ENCODE measurements at regions not wholly inside any gene's neighbourhood (a gene's known extent, or its start where the extent isn't known, plus 50 kb on each side); places are given as distances from the start of the nearest gene placed in this dataset.

DNA sequence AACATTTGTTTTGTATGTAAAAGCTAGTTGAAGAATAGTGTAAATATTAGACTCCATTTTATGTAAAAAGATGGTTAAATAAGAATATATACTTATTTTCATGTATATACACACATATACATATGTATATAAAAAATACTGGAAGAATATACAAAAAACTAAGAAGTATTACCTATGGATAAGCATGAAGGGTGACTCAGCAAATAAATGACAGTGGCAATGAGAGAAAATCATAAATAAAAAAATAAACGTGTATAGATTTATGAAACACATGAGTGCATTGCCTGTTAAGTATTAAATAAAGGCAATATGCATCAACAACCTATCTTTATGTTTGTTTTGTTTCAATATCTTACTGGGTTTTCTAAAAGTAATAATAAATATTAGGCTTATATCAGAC is 435.3 kb downstream of the CYLC2 start:
- 0% methylated on average over 1 of the region's 1 CpG for WGBS (ENCODE audit: insufficient coverage, low coverage, missing lambda C conversion rate)
- Histone ChIP-seq H2AFZ (ENCODE audit: low read depth, low read length) (no peak overlapping the region), H3K4me1 (replicated peaks in 1 of 2; ENCODE audit: control insufficient read depth in 2 of 2, insufficient read depth in 2 of 2, low read length in 2 of 2) (no peaks in the 10 kb centered on the region), H3K9ac (ENCODE audit: insufficient read depth in 1 of 2, low read depth in 2 of 2, low read length in 2 of 2) (no peak overlapping the region), H3K9me1 (ENCODE audit: control insufficient read depth, insufficient read depth, low read length) (no peaks in the 10 kb centered on the region), H3K36me3 (ENCODE audit: control insufficient read depth, insufficient read depth, low read length) (no peaks in the 10 kb centered on the region), H3K27ac (ENCODE audit: extremely low read depth, low read depth, low read length) (no peak overlapping the region), H3K4me2 (ENCODE audit: insufficient read depth, low read length) (no peak overlapping the region), H3K79me2 (ENCODE audit: control insufficient read depth, insufficient read depth, low read length) (no peaks in the 10 kb centered on the region), H4K20me1 (replicated peaks; ENCODE audit: control insufficient read depth, insufficient read depth, low read length) (no peaks in the 10 kb centered on the region), H3K4me3 (no peak overlapping the region), H3K27me3 (ENCODE audit: control insufficient read depth in 2 of 2, insufficient read depth in 2 of 2, low read length in 2 of 2) (no peaks in the 10 kb centered on the region), H3K9me3 (replicated peaks; ENCODE audit: control insufficient read depth, insufficient read depth, low read depth, low read length) (no peaks in the 10 kb centered on the region)
- TF ChIP-seq ZFP30 (CRISPR knock-in tag; IDR thresholded peaks at IDR 0.05; ENCODE audit: borderline replicate concordance) (no peak), SMARCE1 (IDR thresholded peaks at IDR 0.05) (no peak), MAFK (IDR thresholded peaks at IDR 0.05; ENCODE audit: low read length) (peak; percentile 35; the same call in 1 of the 2 replicates), MAFG (tag; conservative IDR thresholded peaks at IDR 0.05) (peak; percentile 57; the same call in 1 of the 2 replicates), NFE2 (IDR thresholded peaks at IDR 0.05; ENCODE audit: low read depth) (0 out of 2 replicates have a peak, but pooled peaks have one; percentile 33), NFE2L1 (tag; IDR thresholded peaks at IDR 0.05; ENCODE audit: borderline replicate concordance, low read depth) (peak; percentile 49; the same call in 1 of the 2 replicates), MAFF (IDR thresholded peaks at IDR 0.05; ENCODE audit: low read length) (peak; percentile 35; the same call in 1 of the 2 replicates), ZNF316 (IDR thresholded peaks at IDR 0.05) (peak; percentile 19; the same call in 1 of the 2 replicates), SREBF2 (CRISPR knock-in tag; IDR thresholded peaks at IDR 0.05) (no peak)
- TF ChIP-seq, protein P1, sequence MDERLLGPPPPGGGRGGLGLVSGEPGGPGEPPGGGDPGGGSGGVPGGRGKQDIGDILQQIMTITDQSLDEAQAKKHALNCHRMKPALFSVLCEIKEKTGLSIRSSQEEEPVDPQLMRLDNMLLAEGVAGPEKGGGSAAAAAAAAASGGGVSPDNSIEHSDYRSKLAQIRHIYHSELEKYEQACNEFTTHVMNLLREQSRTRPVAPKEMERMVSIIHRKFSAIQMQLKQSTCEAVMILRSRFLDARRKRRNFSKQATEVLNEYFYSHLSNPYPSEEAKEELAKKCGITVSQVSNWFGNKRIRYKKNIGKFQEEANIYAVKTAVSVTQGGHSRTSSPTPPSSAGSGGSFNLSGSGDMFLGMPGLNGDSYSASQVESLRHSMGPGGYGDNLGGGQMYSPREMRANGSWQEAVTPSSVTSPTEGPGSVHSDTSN (CRISPR knock-in tag; IDR thresholded peaks at IDR 0.05; ENCODE audit: low read depth): no peak
- TF ChIP-seq, protein P1 (tag; conservative IDR thresholded peaks at IDR 0.05; ENCODE audit: low read depth): no peak
- DNase-seq (ENCODE audit: extremely low read depth in 1 of 4, low spot score in 3 of 4) (no peak), FAIRE-seq (no peak), ATAC-seq (no peak)
- POLR2A ChIA-PET: no interaction called here
- CTCF ChIA-PET (ENCODE audit: low intra/inter-chr PET ratio): no interaction called here
- BruUV-seq (replicated peaks): no TSS peak
- in situ Hi-C loops (cut with MboI) (no loop called here), intact Hi-C loops (cut with micrococcal nuclease) (no loop called here)
